ENCODE measurements at regions not wholly inside any gene's neighbourhood (a gene's known extent, or its start where the extent isn't known, plus 50 kb on each side); places are given as distances from the start of the nearest gene placed in this dataset.

DNA sequence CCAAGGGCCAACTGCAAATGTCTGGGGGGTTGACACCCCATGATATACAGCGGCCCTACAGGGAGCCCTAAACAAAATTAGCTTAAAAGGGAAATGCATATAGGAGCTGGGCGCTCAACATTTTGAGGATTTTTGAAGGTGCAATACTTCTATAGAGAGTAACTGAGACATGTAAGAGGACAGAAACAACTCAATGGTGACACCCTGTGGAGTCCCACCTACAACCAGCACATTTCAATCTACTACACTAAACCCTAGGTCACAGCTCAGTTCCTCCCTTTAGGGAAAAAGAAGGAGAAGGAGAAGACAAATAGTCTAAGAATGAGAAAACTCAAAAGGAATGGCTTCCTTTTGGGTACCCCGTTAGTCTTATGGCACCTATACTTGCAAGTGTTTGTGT lies 1010.5 kb upstream of the NOVA1 start:
- TF ChIP-seq EZH2 (IDR thresholded peaks at IDR 0.05; ENCODE audit: insufficient read depth, poor library complexity, severe bottlenecking) (no peak), EZH2phosphoT487 (IDR thresholded peaks at IDR 0.05; ENCODE audit: insufficient read depth, low read depth) (no peak)
